ENCODE measurements at regions not wholly inside any gene's neighbourhood (a gene's known extent, or its start where the extent isn't known, plus 50 kb on each side); places are given as distances from the start of the nearest gene placed in this dataset.

DNA sequence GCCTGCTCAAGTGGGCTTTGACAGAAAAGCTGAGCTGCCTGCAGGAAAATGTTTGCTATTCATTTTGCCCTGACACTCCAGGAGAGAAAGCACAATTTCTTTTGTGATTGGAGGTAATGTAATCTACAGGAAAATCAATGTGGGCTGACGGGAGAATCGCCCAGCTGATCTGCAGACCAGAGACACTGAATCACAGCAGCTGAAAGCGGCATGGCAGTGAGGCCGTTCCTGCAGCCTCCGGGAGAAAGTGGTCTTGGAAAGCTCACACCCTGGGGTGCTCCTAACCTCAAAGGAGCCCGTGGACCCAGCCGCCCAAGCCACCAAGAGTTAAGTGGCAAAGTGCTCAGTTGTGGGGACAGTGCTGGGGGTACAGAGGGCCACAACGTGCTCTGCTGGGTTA, 593.6 kb downstream of the BNC2 start:
- TF ChIP-seq, protein P1, sequence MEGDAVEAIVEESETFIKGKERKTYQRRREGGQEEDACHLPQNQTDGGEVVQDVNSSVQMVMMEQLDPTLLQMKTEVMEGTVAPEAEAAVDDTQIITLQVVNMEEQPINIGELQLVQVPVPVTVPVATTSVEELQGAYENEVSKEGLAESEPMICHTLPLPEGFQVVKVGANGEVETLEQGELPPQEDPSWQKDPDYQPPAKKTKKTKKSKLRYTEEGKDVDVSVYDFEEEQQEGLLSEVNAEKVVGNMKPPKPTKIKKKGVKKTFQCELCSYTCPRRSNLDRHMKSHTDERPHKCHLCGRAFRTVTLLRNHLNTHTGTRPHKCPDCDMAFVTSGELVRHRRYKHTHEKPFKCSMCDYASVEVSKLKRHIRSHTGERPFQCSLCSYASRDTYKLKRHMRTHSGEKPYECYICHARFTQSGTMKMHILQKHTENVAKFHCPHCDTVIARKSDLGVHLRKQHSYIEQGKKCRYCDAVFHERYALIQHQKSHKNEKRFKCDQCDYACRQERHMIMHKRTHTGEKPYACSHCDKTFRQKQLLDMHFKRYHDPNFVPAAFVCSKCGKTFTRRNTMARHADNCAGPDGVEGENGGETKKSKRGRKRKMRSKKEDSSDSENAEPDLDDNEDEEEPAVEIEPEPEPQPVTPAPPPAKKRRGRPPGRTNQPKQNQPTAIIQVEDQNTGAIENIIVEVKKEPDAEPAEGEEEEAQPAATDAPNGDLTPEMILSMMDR (IDR thresholded peaks at IDR 0.05; ENCODE audit: low read length): no peak
- no peak for TF ChIP-seq EZH2 (IDR thresholded peaks at IDR 0.05; ENCODE audit: borderline replicate concordance, low read length)

All from OCI-LY1 (cell line).